Activated T-cell treated with anti-CD3 and anti-CD28 coated beads, Interleukin-2, amount 50 U/mL, for 48 hours (primary cell): ENCODE measurements at regions not wholly inside any gene's neighbourhood (a gene's known extent, or its start where the extent isn't known, plus 50 kb on each side); places are given as distances from the start of the nearest gene placed in this dataset.

ENCODE experiments used
- DNase-seq, 2 experiments: peaks; one replicate each; pipeline ENCODE4 v3.0.0-alpha.2; 2020

- DNase-seq, result no peak
Observed at GRCh38 chr10:1911771-1912170, 174.4 kb upstream of the ADARB2 start.

GRCh38 chr10:1903982-1904381 lies 166.7 kb upstream of the ADARB2 start:
- no peak for DNase-seq

GRCh38 chr10:1896153-1896552 lies 158.8 kb upstream of the ADARB2 start:
- no peak for DNase-seq

GRCh38 chr10:1895691-1896090 lies 158.4 kb upstream of the ADARB2 start:
- DNase-seq, result no peak

GRCh38 chr10:1894912-1895311 lies 157.6 kb upstream of the ADARB2 start:
- no peak for DNase-seq

- no peak for DNase-seq
Observed at GRCh38 chr10:1893941-1894340, 156.6 kb upstream of the ADARB2 start.

GRCh38 chr10:1886039-1886438 lies 148.7 kb upstream of the ADARB2 start:
- no peak for DNase-seq

- no peak for DNase-seq
Observed at GRCh38 chr10:1882728-1883127, 145.4 kb upstream of the ADARB2 start.

GRCh38 chr10:1882180-1882579 lies 144.9 kb upstream of the ADARB2 start:
- no peak for DNase-seq

- DNase-seq, result no peak
Observed at GRCh38 chr10:1881636-1882035, 144.3 kb upstream of the ADARB2 start.

- no peak for DNase-seq
Observed at GRCh38 chr10:1874533-1874932, 137.2 kb upstream of the ADARB2 start.

GRCh38 chr10:1873661-1874315 lies 136.5 kb upstream of the ADARB2 start:
- DNase-seq, result no peak

- no peak for DNase-seq
Observed at GRCh38 chr10:1872151-1872726, 134.9 kb upstream of the ADARB2 start.

GRCh38 chr10:1870491-1870890 lies 133.2 kb upstream of the ADARB2 start:
- no peak for DNase-seq

- DNase-seq, result no peak
Observed at GRCh38 chr10:1869861-1870260, 132.5 kb upstream of the ADARB2 start.

- no peak for DNase-seq
Observed at GRCh38 chr10:1860351-1860750, 123.0 kb upstream of the ADARB2 start.

- no peak for DNase-seq
Observed at GRCh38 chr10:1858547-1858946, 121.2 kb upstream of the ADARB2 start.

GRCh38 chr10:1858048-1858447 lies 120.7 kb upstream of the ADARB2 start:
- DNase-seq, result no peak

- no peak for DNase-seq
Observed at GRCh38 chr10:1855911-1856310, 118.6 kb upstream of the ADARB2 start.

GRCh38 chr10:1854271-1854670 lies 116.9 kb upstream of the ADARB2 start:
- no peak for DNase-seq

GRCh38 chr10:1853801-1854200 lies 116.5 kb upstream of the ADARB2 start:
- no peak for DNase-seq

- no peak for DNase-seq
Observed at GRCh38 chr10:1852841-1853240, 115.5 kb upstream of the ADARB2 start.

- no peak for DNase-seq
Observed at GRCh38 chr10:1851762-1852161, 114.4 kb upstream of the ADARB2 start.

GRCh38 chr10:1850971-1851527 lies 113.7 kb upstream of the ADARB2 start:
- no peak for DNase-seq

GRCh38 chr10:1847361-1847760 lies 110.0 kb upstream of the ADARB2 start:
- DNase-seq, result no peak
